ENCODE measurements at regions not wholly inside any gene's neighbourhood (a gene's known extent, or its start where the extent isn't known, plus 50 kb on each side); places are given as distances from the start of the nearest gene placed in this dataset.

DNA sequence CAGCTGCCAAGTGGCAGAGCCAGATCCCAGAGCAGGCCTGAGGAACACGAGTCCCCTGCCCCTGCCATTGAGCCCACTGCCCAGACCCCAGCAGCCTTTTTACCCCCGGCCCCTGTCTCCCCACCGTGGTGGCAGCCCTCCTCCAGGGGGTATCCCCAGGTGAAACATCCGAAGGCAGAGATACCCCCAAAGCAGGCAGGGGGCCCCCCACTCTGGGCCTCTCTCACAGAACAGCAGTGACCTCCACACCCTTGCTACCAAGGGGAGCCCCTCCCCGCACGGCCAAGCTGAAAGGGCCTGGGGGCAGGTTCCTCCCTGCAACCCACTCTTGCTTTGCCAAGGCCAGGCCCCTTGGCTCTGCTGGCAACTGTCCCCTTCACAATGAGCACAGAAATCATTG is 142.2 kb downstream of the ENGASE start:
- Histone ChIP-seq H3K4me1 (ENCODE audit: control insufficient read depth, extremely low read depth, insufficient read depth, low read length) (no peaks in the 10 kb centered on the region), H3K9me1 (replicated peaks; ENCODE audit: control insufficient read depth, extremely low read depth, insufficient read depth, low read length) (no peaks in the 10 kb centered on the region), H3K27me3 (ENCODE audit: control insufficient read depth in 2 of 2, insufficient read depth in 2 of 2, low read length in 2 of 2) (peaks cover 3 to 13% of the 10 kb centered on the region in 2 experiments), H3K36me3 (ENCODE audit: control insufficient read depth in 2 of 2, extremely low read depth in 1 of 2, insufficient read depth in 2 of 2, low read length in 2 of 2) (no peaks in the 10 kb centered on the region), H2AFZ (ENCODE audit: low read depth, low read length) (no peak overlapping the region), H3K4me2 (ENCODE audit: insufficient read depth, low read length) (no peak overlapping the region), H3K9ac (replicated peaks; ENCODE audit: extremely low read depth, insufficient read depth, low read length) (no peak overlapping the region), H3K9me3 (replicated peaks; ENCODE audit: control insufficient read depth, insufficient read depth, low read length) (no peaks in the 10 kb centered on the region), H3K27ac (ENCODE audit: insufficient read depth, low read depth, low read length) (no peak overlapping the region), H3K79me2 (ENCODE audit: control insufficient read depth, insufficient read depth, low read length) (no peaks in the 10 kb centered on the region), H4K20me1 (replicated peaks; ENCODE audit: control insufficient read depth, extremely low read depth, insufficient read depth, low read length) (no peaks in the 10 kb centered on the region), H3K4me3 (replicated peaks in 1 of 3; ENCODE audit: insufficient read depth in 1 of 3, low read depth in 1 of 3, low read length in 3 of 3) (no peak overlapping the region)
- intact Hi-C loops (cut with micrococcal nuclease) (no loop called here), dilution Hi-C loops (cut with MboI; ENCODE audit: extremely low pct_ligation_motif_present, low sequenced_read_pairs) (no loop called here)
- TF ChIP-seq POLR2AphosphoS5 (IDR thresholded peaks at IDR 0.05; ENCODE audit: insufficient read depth, low read depth, low read length): no peak
- TF ChIP-seq POLR2A (IDR thresholded peaks at IDR 0.05; ENCODE audit: low read depth, low read length): no peak
- no peak for TF ChIP-seq JUN (IDR thresholded peaks at IDR 0.05; ENCODE audit: borderline replicate concordance, insufficient read depth, insufficient read length, low read depth)
- no peak for TF ChIP-seq FOS (IDR thresholded peaks at IDR 0.05; ENCODE audit: borderline replicate concordance, insufficient read depth, low read length)
- no peak for TF ChIP-seq GATA2 (IDR thresholded peaks at IDR 0.05; ENCODE audit: insufficient read depth, insufficient read length, low read depth, low read length)
- TF ChIP-seq CTCF (IDR thresholded peaks at IDR 0.05; ENCODE audit: extremely low read depth in 1 of 2, insufficient read depth in 1 of 2, low read depth in 1 of 2, low read length in 2 of 2): no peak
- no peak for TF ChIP-seq MYC (IDR thresholded peaks at IDR 0.05; ENCODE audit: low read depth, low read length)
- TF ChIP-seq, protein P1, sequence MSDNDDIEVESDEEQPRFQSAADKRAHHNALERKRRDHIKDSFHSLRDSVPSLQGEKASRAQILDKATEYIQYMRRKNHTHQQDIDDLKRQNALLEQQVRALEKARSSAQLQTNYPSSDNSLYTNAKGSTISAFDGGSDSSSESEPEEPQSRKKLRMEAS (IDR thresholded peaks at IDR 0.05; ENCODE audit: insufficient read depth, insufficient read length): no peak
- TF ChIP-seq EZH2 (IDR thresholded peaks at IDR 0.05; ENCODE audit: borderline replicate concordance, low read depth, low read length, severe bottlenecking): no peak
- no TSS peak for BruUV-seq (replicated peaks)
- POLR2A ChIA-PET: no interaction called here
- CTCF ChIA-PET: interaction anchor here (0.8 to 1.4 kb wide), 2 partner anchors 175 to 176 kb away, joined by 3 read pairs; no protein-coding TSS in a partner anchor
- FAIRE-seq: no peak
- DNase-seq (ENCODE audit: low read depth, low spot score): no peak
